HT1080 (cell line): ENCODE measurements at regions not wholly inside any gene's neighbourhood (a gene's known extent, or its start where the extent isn't known, plus 50 kb on each side); places are given as distances from the start of the nearest gene placed in this dataset.
"Not testable (repeated sequence)": the region's sequence is repeated elsewhere in the genome, so short reads cannot be mapped to it uniquely, and the experiment has no call there.

ENCODE experiments used
- DNase-seq: peaks from one replicate; pipeline ENCODE4 v3.0.0-alpha.2; 2015; ENCODE audit warnings: low read depth

- DNase-seq, result no peak
Measured at GRCh38 chr18:1270081-1270480, 365.4 kb downstream of the ADCYAP1 start.

- no peak for DNase-seq
Measured at GRCh38 chr18:1273469-1273868, 368.8 kb downstream of the ADCYAP1 start.

GRCh38 chr18:1292167-1292566, 387.5 kb downstream of the ADCYAP1 start:
- no peak for DNase-seq

GRCh38 chr18:1294229-1294628, 389.6 kb downstream of the ADCYAP1 start:
- no peak for DNase-seq

GRCh38 chr18:1296237-1296636, 391.6 kb downstream of the ADCYAP1 start:
- DNase-seq, result peak; percentile 50

- DNase-seq, result no peak
Measured at GRCh38 chr18:1302861-1303260, 398.2 kb downstream of the ADCYAP1 start.

- no peak for DNase-seq
Measured at GRCh38 chr18:1304392-1304992, 399.8 kb downstream of the ADCYAP1 start.

- DNase-seq, result no peak
Measured at GRCh38 chr18:1306641-1307040, 402.0 kb downstream of the ADCYAP1 start.

- DNase-seq, result no peak
Measured at GRCh38 chr18:1308686-1309085, 404.0 kb downstream of the ADCYAP1 start.

GRCh38 chr18:1311376-1311775, 406.7 kb downstream of the ADCYAP1 start:
- no peak for DNase-seq

- not testable (repeated sequence) for DNase-seq
Measured at GRCh38 chr18:1335345-1335744, 430.7 kb downstream of the ADCYAP1 start.

- DNase-seq, result no peak
Measured at GRCh38 chr18:1350931-1351450, 446.3 kb downstream of the ADCYAP1 start.

GRCh38 chr18:1353025-1353424, 448.4 kb downstream of the ADCYAP1 start:
- no peak for DNase-seq

- DNase-seq, result no peak
Measured at GRCh38 chr18:1357724-1358123, 453.1 kb downstream of the ADCYAP1 start.

GRCh38 chr18:1361936-1362335, 457.3 kb downstream of the ADCYAP1 start:
- DNase-seq, result peak; percentile 49

GRCh38 chr18:1370552-1370951, 465.9 kb downstream of the ADCYAP1 start:
- no peak for DNase-seq

- DNase-seq, result no peak
Measured at GRCh38 chr18:1371724-1372123, 467.1 kb downstream of the ADCYAP1 start.

- DNase-seq, result no peak
Measured at GRCh38 chr18:1383465-1383864, 478.8 kb downstream of the ADCYAP1 start.

GRCh38 chr18:1388468-1388867, 483.8 kb downstream of the ADCYAP1 start:
- DNase-seq, result not testable (repeated sequence)

GRCh38 chr18:1392046-1392445, 487.4 kb downstream of the ADCYAP1 start:
- DNase-seq, result no peak

- DNase-seq, result no peak
Measured at GRCh38 chr18:1392865-1393734, 488.4 kb downstream of the ADCYAP1 start.

GRCh38 chr18:1393929-1394328, 489.3 kb downstream of the ADCYAP1 start:
- no peak for DNase-seq

GRCh38 chr18:1394426-1394825, 489.8 kb downstream of the ADCYAP1 start:
- DNase-seq, result no peak
